ENCODE measurements at regions not wholly inside any gene's neighbourhood (a gene's known extent, or its start where the extent isn't known, plus 50 kb on each side); places are given as distances from the start of the nearest gene placed in this dataset.

DNA sequence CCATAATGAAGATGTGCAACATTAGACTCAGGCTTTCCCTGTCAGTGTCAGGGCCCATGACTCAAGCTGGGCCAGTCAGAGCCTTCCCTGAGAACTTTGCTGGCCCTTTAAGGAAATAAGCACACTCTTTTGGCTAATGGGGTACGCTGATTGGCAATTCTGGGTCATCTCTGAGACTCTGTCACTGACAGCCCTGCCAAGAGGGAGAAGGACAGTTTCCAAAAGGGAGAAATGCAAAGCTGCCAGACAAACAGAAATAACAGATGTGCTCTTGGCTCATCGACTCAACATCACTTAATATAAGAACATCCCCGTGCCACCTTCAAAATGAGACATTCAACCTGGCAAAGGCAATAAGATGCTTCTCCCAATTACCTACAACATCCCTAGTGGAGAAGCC lies 491.9 kb upstream of the PROK2 start:
- no peak for TF ChIP-seq POLR2A (IDR thresholded peaks at IDR 0.05)
- TF ChIP-seq, protein P1, sequence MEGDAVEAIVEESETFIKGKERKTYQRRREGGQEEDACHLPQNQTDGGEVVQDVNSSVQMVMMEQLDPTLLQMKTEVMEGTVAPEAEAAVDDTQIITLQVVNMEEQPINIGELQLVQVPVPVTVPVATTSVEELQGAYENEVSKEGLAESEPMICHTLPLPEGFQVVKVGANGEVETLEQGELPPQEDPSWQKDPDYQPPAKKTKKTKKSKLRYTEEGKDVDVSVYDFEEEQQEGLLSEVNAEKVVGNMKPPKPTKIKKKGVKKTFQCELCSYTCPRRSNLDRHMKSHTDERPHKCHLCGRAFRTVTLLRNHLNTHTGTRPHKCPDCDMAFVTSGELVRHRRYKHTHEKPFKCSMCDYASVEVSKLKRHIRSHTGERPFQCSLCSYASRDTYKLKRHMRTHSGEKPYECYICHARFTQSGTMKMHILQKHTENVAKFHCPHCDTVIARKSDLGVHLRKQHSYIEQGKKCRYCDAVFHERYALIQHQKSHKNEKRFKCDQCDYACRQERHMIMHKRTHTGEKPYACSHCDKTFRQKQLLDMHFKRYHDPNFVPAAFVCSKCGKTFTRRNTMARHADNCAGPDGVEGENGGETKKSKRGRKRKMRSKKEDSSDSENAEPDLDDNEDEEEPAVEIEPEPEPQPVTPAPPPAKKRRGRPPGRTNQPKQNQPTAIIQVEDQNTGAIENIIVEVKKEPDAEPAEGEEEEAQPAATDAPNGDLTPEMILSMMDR (IDR thresholded peaks at IDR 0.05), result no peak

Measured in right lobe of liver (tissue), 4 donors.